ENCODE measurements at regions not wholly inside any gene's neighbourhood (a gene's known extent, or its start where the extent isn't known, plus 50 kb on each side); places are given as distances from the start of the nearest gene placed in this dataset.

GRCh38 chr3:6091262-6091661 is 769.7 kb upstream of the GRM7 start:
- Mint-ChIP-seq H3K36me3 (ENCODE audit: low read depth) (no peaks in the 10 kb centered on the region), H3K4me1 (no peaks in the 10 kb centered on the region), H3K4me3 (no peak overlapping the region), H3K9me3 (no peaks in the 10 kb centered on the region), H3K27ac (no peak overlapping the region), H3K27me3 (ENCODE audit: insufficient read depth) (no peaks in the 10 kb centered on the region)
- no peaks in the 10 kb centered on the region for H3K27me3 ChIP-seq (ENCODE audit: control insufficient read depth, insufficient read depth, low read length, poor library complexity, severe bottlenecking)
- H3K27ac ChIP-seq (ENCODE audit: low read depth, low read length), result no peak overlapping the region
- no peak for TF ChIP-seq CTCF (conservative IDR thresholded peaks at IDR 0.05)
- WGBS, 2 experiments (ENCODE audit: insufficient coverage in 1 of 2, insufficient read length in 1 of 2), result 83 to 90% methylated on average over 1 to 2 of the region's 3 CpGs
- no peaks in the 10 kb centered on the region for H3K9me3 ChIP-seq (ENCODE audit: control insufficient read depth, low read length)
- no peaks in the 10 kb centered on the region for H3K36me3 ChIP-seq (ENCODE audit: control insufficient read depth, insufficient read depth, low read length)
- H3K4me3 ChIP-seq (ENCODE audit: low read length), result no peak overlapping the region
- DNase-seq, result no peak
- H3K4me1 ChIP-seq (ENCODE audit: control insufficient read depth, insufficient read depth, low read length), result no peaks in the 10 kb centered on the region
- H3K9ac ChIP-seq (ENCODE audit: extremely low read depth, low read length, poor library complexity, severe bottlenecking), result no peak overlapping the region

GRCh38 chr3:6095006-6095405 is 765.9 kb upstream of the GRM7 start:
- no peaks in the 10 kb centered on the region for H3K9me3 Mint-ChIP-seq
- H3K4me1 Mint-ChIP-seq, result no peaks in the 10 kb centered on the region
- H3K4me3 Mint-ChIP-seq, result no peak overlapping the region
- Histone ChIP-seq H3K27me3 (ENCODE audit: control insufficient read depth, insufficient read depth, low read length, poor library complexity, severe bottlenecking) (no peaks in the 10 kb centered on the region), H3K9ac (ENCODE audit: extremely low read depth, low read length, poor library complexity, severe bottlenecking) (no peak overlapping the region), H3K27ac (ENCODE audit: low read depth, low read length) (no peak overlapping the region), H3K4me1 (ENCODE audit: control insufficient read depth, insufficient read depth, low read length) (no peaks in the 10 kb centered on the region), H3K9me3 (ENCODE audit: control insufficient read depth, low read length) (no peaks in the 10 kb centered on the region), H3K4me3 (ENCODE audit: low read length) (no peak overlapping the region), H3K36me3 (ENCODE audit: control insufficient read depth, insufficient read depth, low read length) (no peaks in the 10 kb centered on the region)
- no peaks in the 10 kb centered on the region for H3K36me3 Mint-ChIP-seq (ENCODE audit: low read depth)
- H3K27ac Mint-ChIP-seq, result no peak overlapping the region
- WGBS, 2 experiments (ENCODE audit: insufficient coverage in 1 of 2, insufficient read length in 1 of 2), result 100% methylated on average over 1 of the region's 1 CpG; no CpG with 5 or more reads in 1 of the 2 experiments
- no peaks in the 10 kb centered on the region for H3K27me3 Mint-ChIP-seq (ENCODE audit: insufficient read depth)
- no peak for TF ChIP-seq CTCF (conservative IDR thresholded peaks at IDR 0.05)
- DNase-seq, result no peak

GRCh38 chr3:6097021-6097420 is 763.9 kb upstream of the GRM7 start:
- H3K4me1 Mint-ChIP-seq, result no peaks in the 10 kb centered on the region
- no peak overlapping the region for H3K4me3 ChIP-seq (ENCODE audit: low read length)
- H3K4me1 ChIP-seq (ENCODE audit: control insufficient read depth, insufficient read depth, low read length), result no peaks in the 10 kb centered on the region
- WGBS, 2 experiments (ENCODE audit: insufficient coverage in 1 of 2, insufficient read length in 1 of 2), result 89 to 91% methylated on average over 2 of the region's 2 CpGs
- no peaks in the 10 kb centered on the region for H3K9me3 ChIP-seq (ENCODE audit: control insufficient read depth, low read length)
- no peaks in the 10 kb centered on the region for H3K36me3 Mint-ChIP-seq (ENCODE audit: low read depth)
- H3K27ac Mint-ChIP-seq, result no peak overlapping the region
- no peaks in the 10 kb centered on the region for H3K27me3 ChIP-seq (ENCODE audit: control insufficient read depth, insufficient read depth, low read length, poor library complexity, severe bottlenecking)
- no peaks in the 10 kb centered on the region for H3K27me3 Mint-ChIP-seq (ENCODE audit: insufficient read depth)
- no peak overlapping the region for H3K9ac ChIP-seq (ENCODE audit: extremely low read depth, low read length, poor library complexity, severe bottlenecking)
- no peaks in the 10 kb centered on the region for H3K36me3 ChIP-seq (ENCODE audit: control insufficient read depth, insufficient read depth, low read length)
- no peak for TF ChIP-seq CTCF (conservative IDR thresholded peaks at IDR 0.05)
- no peak overlapping the region for H3K27ac ChIP-seq (ENCODE audit: low read depth, low read length)
- no peak overlapping the region for H3K4me3 Mint-ChIP-seq
- no peak for DNase-seq
- H3K9me3 Mint-ChIP-seq, result no peaks in the 10 kb centered on the region

All from endodermal cell (in vitro differentiated cells).